NCI-H2081 (cell line): ENCODE measurements at regions not wholly inside any gene's neighbourhood (a gene's known extent, or its start where the extent isn't known, plus 50 kb on each side); places are given as distances from the start of the nearest gene placed in this dataset.
"Not testable (repeated sequence)": the region's sequence is repeated elsewhere in the genome, so short reads cannot be mapped to it uniquely, and the experiment has no call there.

ENCODE experiments used
- DNase-seq, 2 experiments: peaks; one replicate each; lab custom pipeline; 2025; lab: John Stamatoyannopoulos, UW

GRCh38 chr12:124476011-124476400 lies 91.4 kb downstream of the NCOR2 start:
- no peak for DNase-seq

- no peak for DNase-seq
Measured at GRCh38 chr12:124475295-124476010, 92.0 kb downstream of the NCOR2 start.

GRCh38 chr12:124474709-124475108 lies 92.7 kb downstream of the NCOR2 start:
- no peak for DNase-seq

GRCh38 chr12:124472690-124473279 lies 94.6 kb downstream of the NCOR2 start:
- DNase-seq = no peak

- no peak for DNase-seq
Measured at GRCh38 chr12:124471828-124472227, 95.6 kb downstream of the NCOR2 start.

GRCh38 chr12:124470806-124471205 lies 96.6 kb downstream of the NCOR2 start:
- no peak for DNase-seq

- DNase-seq = no peak
Measured at GRCh38 chr12:124470139-124470538, 97.3 kb downstream of the NCOR2 start.

GRCh38 chr12:124469193-124469888 lies 98.1 kb downstream of the NCOR2 start:
- no peak for DNase-seq

- DNase-seq = not testable (repeated sequence)
Measured at GRCh38 chr12:124467549-124467948, 99.9 kb downstream of the NCOR2 start.

- peak in 1 of 2 experiments; percentile 13 for DNase-seq
Measured at GRCh38 chr12:124466216-124467128, 100.9 kb downstream of the NCOR2 start.

- no peak for DNase-seq
Measured at GRCh38 chr12:124465473-124465872, 101.9 kb downstream of the NCOR2 start.

- no peak for DNase-seq
Measured at GRCh38 chr12:124464830-124465229, 102.6 kb downstream of the NCOR2 start.

GRCh38 chr12:124464062-124464461 lies 103.3 kb downstream of the NCOR2 start:
- DNase-seq = no peak

- peak; percentile 96 to 98 for DNase-seq
Measured at GRCh38 chr12:124463341-124463921, 104.0 kb downstream of the NCOR2 start.

GRCh38 chr12:124462750-124463149 lies 104.7 kb downstream of the NCOR2 start:
- no peak for DNase-seq

- no peak for DNase-seq
Measured at GRCh38 chr12:124461851-124462623, 105.4 kb downstream of the NCOR2 start.

GRCh38 chr12:124461241-124461673 lies 106.2 kb downstream of the NCOR2 start:
- no peak for DNase-seq

GRCh38 chr12:124460771-124461170 lies 106.6 kb downstream of the NCOR2 start:
- DNase-seq = no peak

GRCh38 chr12:124459852-124460645 lies 107.4 kb downstream of the NCOR2 start:
- DNase-seq = no peak
